ENCODE measurements at regions not wholly inside any gene's neighbourhood (a gene's known extent, or its start where the extent isn't known, plus 50 kb on each side); places are given as distances from the start of the nearest gene placed in this dataset.

DNA sequence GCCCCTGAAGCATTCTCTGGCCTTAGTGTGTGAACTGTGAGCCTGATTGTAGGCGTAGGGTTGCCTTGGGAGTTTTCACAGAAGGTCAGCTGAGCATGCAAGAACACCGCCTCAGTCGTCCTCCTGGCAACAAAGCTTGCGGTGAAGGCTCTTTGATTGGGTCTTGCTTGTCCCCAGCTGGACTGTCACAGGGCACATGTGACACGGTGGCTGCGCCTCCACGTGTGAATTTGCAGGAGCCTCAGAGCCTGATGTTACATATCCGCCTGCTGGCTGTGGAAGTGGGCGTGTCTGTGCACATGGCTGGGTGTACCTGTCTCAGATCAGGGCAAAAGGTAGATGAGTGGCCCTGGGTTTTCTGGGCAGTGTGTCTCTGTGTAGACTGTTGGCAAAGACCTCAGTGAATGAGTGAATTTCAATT is 228.7 kb downstream of the HAUS1 start:
- WGBS (ENCODE audit: missing lambda C conversion rate): 85% methylated on average over 6 of the region's 9 CpGs
- no peak for FAIRE-seq
- DNase-seq (ENCODE audit: low read depth in 1 of 2, low spot score in 1 of 2): no peak
- Histone ChIP-seq H3K27ac (peak overlapping the region in 1 of 2 experiments; percentile 86; a peak in 1 of 6 replicates), H3K9me3 (no peaks in the 10 kb centered on the region), H3K4me1 (no peaks in the 10 kb centered on the region), H3K4me3 (no peak overlapping the region; the same call in 2 of the 3 replicates), H3K4me2 (peak overlapping the region; percentile 91)
- POLR2A ChIA-PET: no interaction called here
- CTCF ChIA-PET: interaction anchor here (1.7 kb wide), 1 partner anchor 325 kb away, joined by 4 read pairs; no protein-coding TSS in a partner anchor
- TF ChIP-seq, protein P1, sequence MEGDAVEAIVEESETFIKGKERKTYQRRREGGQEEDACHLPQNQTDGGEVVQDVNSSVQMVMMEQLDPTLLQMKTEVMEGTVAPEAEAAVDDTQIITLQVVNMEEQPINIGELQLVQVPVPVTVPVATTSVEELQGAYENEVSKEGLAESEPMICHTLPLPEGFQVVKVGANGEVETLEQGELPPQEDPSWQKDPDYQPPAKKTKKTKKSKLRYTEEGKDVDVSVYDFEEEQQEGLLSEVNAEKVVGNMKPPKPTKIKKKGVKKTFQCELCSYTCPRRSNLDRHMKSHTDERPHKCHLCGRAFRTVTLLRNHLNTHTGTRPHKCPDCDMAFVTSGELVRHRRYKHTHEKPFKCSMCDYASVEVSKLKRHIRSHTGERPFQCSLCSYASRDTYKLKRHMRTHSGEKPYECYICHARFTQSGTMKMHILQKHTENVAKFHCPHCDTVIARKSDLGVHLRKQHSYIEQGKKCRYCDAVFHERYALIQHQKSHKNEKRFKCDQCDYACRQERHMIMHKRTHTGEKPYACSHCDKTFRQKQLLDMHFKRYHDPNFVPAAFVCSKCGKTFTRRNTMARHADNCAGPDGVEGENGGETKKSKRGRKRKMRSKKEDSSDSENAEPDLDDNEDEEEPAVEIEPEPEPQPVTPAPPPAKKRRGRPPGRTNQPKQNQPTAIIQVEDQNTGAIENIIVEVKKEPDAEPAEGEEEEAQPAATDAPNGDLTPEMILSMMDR (IDR thresholded peaks at IDR 0.05): no peak
- TF ChIP-seq ESRRA (IDR thresholded peaks at IDR 0.05; ENCODE audit: borderline replicate concordance, low read length) (no peak), SREBF2 (IDR thresholded peaks at IDR 0.05) (no peak), BHLHE40 (IDR thresholded peaks at IDR 0.05; ENCODE audit: low read depth, low read length) (no peak), POLR2A (IDR thresholded peaks at IDR 0.05; ENCODE audit: low read length) (no peak), MYC (IDR thresholded peaks at IDR 0.05; ENCODE audit: borderline replicate concordance, low read length) (no peak), MAFK (IDR thresholded peaks at IDR 0.05; ENCODE audit: partially characterized antibody) (no peak), CEBPB (IDR thresholded peaks at IDR 0.05) (no peak), RARB (CRISPR knock-in tag; IDR thresholded peaks at IDR 0.05) (no peak), NR3C1 (IDR thresholded peaks at IDR 0.05) (no peak), RFX5 (IDR thresholded peaks at IDR 0.05) (no peak), HDAC2 (IDR thresholded peaks at IDR 0.05) (no peak), HOXA7 (CRISPR knock-in tag; IDR thresholded peaks at IDR 0.05) (no peak), NFE2L2 (conservative IDR thresholded peaks at IDR 0.05; ENCODE audit: low read length) (no peak), NPAS2 (CRISPR knock-in tag; IDR thresholded peaks at IDR 0.05; ENCODE audit: borderline replicate concordance) (no peak), CHD2 (IDR thresholded peaks at IDR 0.05; ENCODE audit: low read length, partially characterized antibody) (no peak), ZFP36 (IDR thresholded peaks at IDR 0.05; ENCODE audit: borderline replicate concordance, partially characterized antibody) (no peak)
- TF ChIP-seq, protein P2, sequence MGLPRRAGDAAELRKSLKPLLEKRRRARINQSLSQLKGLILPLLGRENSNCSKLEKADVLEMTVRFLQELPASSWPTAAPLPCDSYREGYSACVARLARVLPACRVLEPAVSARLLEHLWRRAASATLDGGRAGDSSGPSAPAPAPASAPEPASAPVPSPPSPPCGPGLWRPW (IDR thresholded peaks at IDR 0.05): no peak
- TF ChIP-seq, protein P3, sequence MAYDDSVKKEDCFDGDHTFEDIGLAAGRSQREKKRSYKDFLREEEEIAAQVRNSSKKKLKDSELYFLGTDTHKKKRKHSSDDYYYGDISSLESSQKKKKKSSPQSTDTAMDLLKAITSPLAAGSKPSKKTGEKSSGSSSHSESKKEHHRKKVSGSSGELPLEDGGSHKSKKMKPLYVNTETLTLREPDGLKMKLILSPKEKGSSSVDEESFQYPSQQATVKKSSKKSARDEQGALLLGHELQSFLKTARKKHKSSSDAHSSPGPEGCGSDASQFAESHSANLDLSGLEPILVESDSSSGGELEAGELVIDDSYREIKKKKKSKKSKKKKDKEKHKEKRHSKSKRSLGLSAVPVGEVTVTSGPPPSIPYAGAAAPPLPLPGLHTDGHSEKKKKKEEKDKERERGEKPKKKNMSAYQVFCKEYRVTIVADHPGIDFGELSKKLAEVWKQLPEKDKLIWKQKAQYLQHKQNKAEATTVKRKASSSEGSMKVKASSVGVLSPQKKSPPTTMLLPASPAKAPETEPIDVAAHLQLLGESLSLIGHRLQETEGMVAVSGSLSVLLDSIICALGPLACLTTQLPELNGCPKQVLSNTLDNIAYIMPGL (CRISPR knock-in tag; IDR thresholded peaks at IDR 0.05; ENCODE audit: borderline replicate concordance): no peak
- ATAC-seq: peak in 1 of 2 experiments; percentile 30; a peak in 3 of 6 replicates

DNA sequence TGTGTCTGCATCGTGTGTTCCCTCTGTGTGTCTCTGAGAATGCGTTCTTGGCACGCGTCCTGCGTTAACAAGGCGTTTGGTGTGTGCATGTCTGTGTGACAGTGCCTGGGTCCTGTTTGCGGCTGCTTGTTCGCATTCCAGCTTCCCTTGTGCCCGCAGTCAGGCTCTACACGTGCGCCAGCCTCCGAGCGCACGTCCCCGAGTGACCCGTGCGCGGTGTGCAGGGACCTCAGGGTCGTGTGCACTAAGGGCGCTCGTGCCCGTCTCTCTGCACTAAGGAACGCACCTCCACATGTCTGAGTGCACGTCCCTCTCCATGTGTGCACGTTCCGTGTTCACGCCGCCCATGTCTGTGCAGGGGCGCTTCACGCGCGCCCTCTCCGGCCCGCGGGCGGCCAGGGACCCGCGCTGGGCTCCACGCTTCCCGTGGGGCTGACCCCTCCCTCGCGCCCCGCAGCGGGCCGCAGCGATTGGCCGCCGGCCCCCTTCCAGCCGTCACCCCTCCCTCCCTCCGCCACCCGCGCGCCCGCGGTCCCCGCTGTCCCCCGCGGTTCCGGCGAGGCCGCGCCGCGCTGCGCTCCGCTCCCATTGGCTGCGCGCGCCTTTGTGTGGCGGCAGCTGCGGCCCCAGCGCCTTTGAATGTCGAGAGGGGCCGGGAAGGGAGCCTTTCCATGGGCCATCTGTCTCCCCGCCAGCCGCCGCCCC is 229.4 kb downstream of the HAUS1 start:
- POLR2A ChIA-PET: no interaction called here
- TF ChIP-seq NPAS2 (CRISPR knock-in tag; IDR thresholded peaks at IDR 0.05; ENCODE audit: borderline replicate concordance) (0 out of 2 replicates have a peak, but pooled peaks have one; percentile 19), MYC (IDR thresholded peaks at IDR 0.05; ENCODE audit: borderline replicate concordance, low read length) (no peak)
- FAIRE-seq: no peak
- Histone ChIP-seq H3K4me2 (peak overlapping the region; percentile 91), H3K9me3 (no peaks in the 10 kb centered on the region), H3K4me3 (peak overlapping the region; percentile 68), H3K27ac (peak overlapping the region; percentile 52 to 86; a peak in 5 of 6 replicates), H3K4me1 (no peaks in the 10 kb centered on the region)
- CTCF ChIA-PET: interaction anchor here (0.6 to 1.7 kb wide), 2 partner anchors 324 to 356 kb away, joined by 4 read pairs; no protein-coding TSS in a partner anchor
- peak; percentile 31 to 41 for DNase-seq (ENCODE audit: low read depth in 1 of 2, low spot score in 1 of 2)
- WGBS (ENCODE audit: missing lambda C conversion rate): 18% methylated on average over 19 of the region's 77 CpGs
- peak; percentile 83 for ATAC-seq

DNA sequence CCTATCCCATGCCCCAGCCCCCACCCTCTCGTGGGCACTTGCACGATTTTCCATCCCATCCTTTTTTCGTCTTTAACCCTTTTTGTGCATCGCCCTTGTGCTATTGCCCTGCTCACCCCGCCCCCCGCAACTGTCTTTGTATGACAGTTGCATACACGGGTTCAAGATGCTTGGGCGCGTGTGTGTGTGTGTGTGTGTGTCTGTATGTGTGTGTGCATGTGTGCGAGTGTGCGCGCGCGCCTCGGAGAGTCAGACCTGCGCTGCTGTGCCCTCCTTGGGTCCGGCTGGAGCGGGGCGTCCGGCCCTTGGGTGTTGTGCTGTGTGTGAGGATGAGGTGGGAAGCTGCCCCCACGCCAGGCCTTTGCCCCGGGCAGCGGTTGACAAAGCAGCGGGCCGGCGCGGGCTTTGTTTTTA is 230.7 kb downstream of the HAUS1 start:
- CTCF ChIA-PET: no interaction called here
- no peak for ATAC-seq

More for the DNA sequence above, 230.7 kb downstream of the HAUS1 start:
- H3K9me3 ChIP-seq: no peaks in the 10 kb centered on the region
- WGBS (ENCODE audit: missing lambda C conversion rate): 83% methylated on average over 22 of the region's 27 CpGs
- H3K4me3 ChIP-seq: peak overlapping the region; percentile 68; the same call in 2 of the 3 replicates
- H3K4me2 ChIP-seq: peak overlapping the region; percentile 91
- DNase-seq (ENCODE audit: low read depth in 1 of 2, low spot score in 1 of 2) (no peak), FAIRE-seq (no peak)
- no peaks in the 10 kb centered on the region for H3K4me1 ChIP-seq
- no peak overlapping the region for H3K27ac ChIP-seq
- POLR2A ChIA-PET: no interaction called here
- no peak for TF ChIP-seq HEYL (CRISPR knock-in tag; IDR thresholded peaks at IDR 0.05)
- TF ChIP-seq PHF8 (IDR thresholded peaks at IDR 0.05; ENCODE audit: borderline replicate concordance, low read depth): no peak
- TF ChIP-seq, protein P2 (IDR thresholded peaks at IDR 0.05): no peak
- no peak for TF ChIP-seq SMC3 (IDR thresholded peaks at IDR 0.05)
- TF ChIP-seq, protein P1 (IDR thresholded peaks at IDR 0.05): no peak
- no peak for TF ChIP-seq HDAC2 (IDR thresholded peaks at IDR 0.05)
- TF ChIP-seq NFE2L2 (conservative IDR thresholded peaks at IDR 0.05; ENCODE audit: low read length): no peak
- TF ChIP-seq ZNF302 (CRISPR knock-in tag; IDR thresholded peaks at IDR 0.05): no peak
- no peak for TF ChIP-seq JUN (IDR thresholded peaks at IDR 0.05)

All from A549 (cell line).